ENCODE measurements at regions not wholly inside any gene's neighbourhood (a gene's known extent, or its start where the extent isn't known, plus 50 kb on each side); places are given as distances from the start of the nearest gene placed in this dataset.

- TF ChIP-seq CTCF (IDR thresholded peaks at IDR 0.05) (no peak), EP300 (IDR thresholded peaks at IDR 0.05; ENCODE audit: low read depth) (no peak), POLR2AphosphoS5 (IDR thresholded peaks at IDR 0.05) (no peak), POLR2A (IDR thresholded peaks at IDR 0.05) (no peak)
Measured at GRCh38 chr9:10863476-10863875, 250.7 kb upstream of the PTPRD start.

Data from transverse colon (tissue), 4 donors.